D721Med (cell line): ENCODE measurements at regions not wholly inside any gene's neighbourhood (a gene's known extent, or its start where the extent isn't known, plus 50 kb on each side); places are given as distances from the start of the nearest gene placed in this dataset.

Experiments
- DNase-seq: peaks from one replicate; pipeline ENCODE4 v3.0.0; 2011; ENCODE audit warnings: low spot score; ENCODE audit not compliant: insufficient read length
- FAIRE-seq: peaks from 2 replicates; lab custom pipeline; 2011; peaks lifted over from hg19 to GRCh38; lab: Jason Lieb, UNC
- TF ChIP-seq, protein P1 (sequence below): IDR thresholded peaks from 2 replicates; pipeline ENCODE4 v1.5.1; 2012; ENCODE audit warnings: mild to moderate bottlenecking, control low read depth; ENCODE audit not compliant: insufficient read depth; ENCODE audit errors: missing control alignments

GRCh38 chr20:11379257-11380011 is 538.3 kb upstream of the BTBD3 start:
- TF ChIP-seq, protein P1, sequence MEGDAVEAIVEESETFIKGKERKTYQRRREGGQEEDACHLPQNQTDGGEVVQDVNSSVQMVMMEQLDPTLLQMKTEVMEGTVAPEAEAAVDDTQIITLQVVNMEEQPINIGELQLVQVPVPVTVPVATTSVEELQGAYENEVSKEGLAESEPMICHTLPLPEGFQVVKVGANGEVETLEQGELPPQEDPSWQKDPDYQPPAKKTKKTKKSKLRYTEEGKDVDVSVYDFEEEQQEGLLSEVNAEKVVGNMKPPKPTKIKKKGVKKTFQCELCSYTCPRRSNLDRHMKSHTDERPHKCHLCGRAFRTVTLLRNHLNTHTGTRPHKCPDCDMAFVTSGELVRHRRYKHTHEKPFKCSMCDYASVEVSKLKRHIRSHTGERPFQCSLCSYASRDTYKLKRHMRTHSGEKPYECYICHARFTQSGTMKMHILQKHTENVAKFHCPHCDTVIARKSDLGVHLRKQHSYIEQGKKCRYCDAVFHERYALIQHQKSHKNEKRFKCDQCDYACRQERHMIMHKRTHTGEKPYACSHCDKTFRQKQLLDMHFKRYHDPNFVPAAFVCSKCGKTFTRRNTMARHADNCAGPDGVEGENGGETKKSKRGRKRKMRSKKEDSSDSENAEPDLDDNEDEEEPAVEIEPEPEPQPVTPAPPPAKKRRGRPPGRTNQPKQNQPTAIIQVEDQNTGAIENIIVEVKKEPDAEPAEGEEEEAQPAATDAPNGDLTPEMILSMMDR, result no peak
- DNase-seq, result no peak
- FAIRE-seq, result no peak

DNA sequence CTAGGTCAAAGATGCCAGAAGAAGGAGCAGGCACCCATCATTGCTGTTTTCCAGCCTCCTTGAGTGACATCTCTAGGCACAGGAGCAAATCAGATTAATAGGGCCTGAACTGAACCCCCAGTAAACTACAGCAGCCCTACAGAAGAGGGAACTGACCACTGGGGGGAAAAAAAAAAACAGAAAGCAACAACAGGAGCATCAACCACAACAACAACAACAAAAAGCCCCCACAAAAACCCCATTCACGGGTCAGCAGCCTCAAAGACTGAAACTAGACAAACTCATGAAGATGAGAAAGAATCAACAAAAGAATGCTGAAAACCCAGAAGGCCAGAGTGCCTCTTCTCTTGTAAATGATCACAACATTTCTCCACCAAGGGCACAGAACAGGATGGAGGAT is 537.4 kb upstream of the BTBD3 start:
- TF ChIP-seq, protein P1, result no peak
- no peak for DNase-seq
- FAIRE-seq, result no peak

DNA sequence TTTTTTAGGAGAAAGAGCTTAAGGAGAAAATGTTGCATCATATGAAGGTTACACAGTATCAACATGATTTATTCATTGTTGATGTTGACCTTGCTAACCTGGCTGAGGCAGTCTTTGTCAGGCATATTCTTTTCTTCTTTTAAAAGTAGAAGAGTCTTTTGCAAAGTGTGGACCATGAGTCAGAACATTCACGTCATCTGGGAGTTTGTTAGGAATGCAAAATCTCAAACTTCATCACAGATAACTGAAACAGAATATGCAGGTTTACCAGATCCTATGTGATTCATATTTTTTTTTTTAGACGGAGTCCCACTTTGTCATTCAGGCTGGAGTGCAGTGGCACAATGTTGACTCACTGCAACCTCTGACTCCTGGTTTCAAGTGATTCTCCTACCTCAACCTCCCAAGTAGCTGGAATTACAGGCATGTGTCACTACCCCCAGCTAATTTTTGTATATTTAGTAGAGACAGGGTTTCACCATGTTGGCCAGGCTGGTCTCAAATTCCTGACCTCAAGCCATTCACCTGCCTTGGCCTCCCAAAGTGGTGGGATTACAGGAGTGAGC is 530.4 kb upstream of the BTBD3 start:
- TF ChIP-seq, protein P1, result no peak
- FAIRE-seq, result no peak
- no peak for DNase-seq

- FAIRE-seq (no peak), DNase-seq (no peak)
- TF ChIP-seq, protein P1, result no peak
Measured at GRCh38 chr20:11389186-11389585, 528.5 kb upstream of the BTBD3 start.

- FAIRE-seq (no peak), DNase-seq (no peak)
- TF ChIP-seq, protein P1, result no peak
Measured at GRCh38 chr20:11391591-11391990, 526.1 kb upstream of the BTBD3 start.

DNA sequence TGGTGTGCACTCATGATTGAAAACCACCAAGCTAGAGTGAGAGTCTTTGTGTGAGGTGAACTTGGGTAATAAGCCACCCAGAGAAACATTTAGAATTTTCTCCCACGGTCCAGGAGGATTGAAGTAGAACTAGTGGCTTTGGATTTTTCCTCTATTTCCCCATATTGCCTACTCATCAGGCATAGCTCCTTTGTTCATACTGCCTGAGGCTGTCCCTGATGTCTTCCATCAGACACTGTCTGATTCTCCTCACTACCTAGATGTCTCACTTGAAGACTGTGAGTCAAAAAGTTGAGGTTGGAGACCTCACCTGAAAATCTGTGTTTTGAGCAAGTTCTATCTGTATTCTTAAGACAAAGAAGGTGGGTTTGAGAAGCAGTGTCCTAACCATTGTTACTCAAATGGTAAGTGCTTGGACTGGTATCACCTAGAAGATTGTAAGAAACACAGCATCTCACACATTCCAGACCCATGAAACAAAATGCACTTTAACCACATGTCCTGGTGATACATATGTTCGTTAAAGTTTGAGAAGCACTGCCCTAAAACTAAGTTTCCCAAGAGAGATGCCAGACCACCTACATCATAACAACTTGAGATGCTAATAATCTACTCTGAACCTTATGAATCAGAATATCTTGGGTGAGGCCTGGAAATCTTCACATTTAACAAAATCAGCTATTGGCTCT is 523.4 kb upstream of the BTBD3 start:
- FAIRE-seq, result no peak

More for the DNA sequence above, 523.4 kb upstream of the BTBD3 start:
- DNase-seq, result no peak
- TF ChIP-seq, protein P1, result no peak
